HCT116 (cell line): ENCODE measurements at regions not wholly inside any gene's neighbourhood (a gene's known extent, or its start where the extent isn't known, plus 50 kb on each side); places are given as distances from the start of the nearest gene placed in this dataset.

Experiments
- ATAC-seq: fragments of 200-7000 bp; cut with Tn5 transposase; 2 replicates; pipeline ENCODE4 v1.9.1; 2020; ENCODE audit warnings: mild to moderate bottlenecking, moderate library complexity
- BruUV-seq: library from RNA; stranded (reverse); fragments of 400-500 nt; replicated peaks from 2 replicates; lab custom pipeline; 2021; lab: Mats Ljungman, UMichigan
- CTCF ChIA-PET: fragments of 300-600 bp; sonication (Branson Sonifier 250); formaldehyde crosslinking; loops from one replicate; lab custom pipeline; 2021; ENCODE audit warnings: antibody characterized with exemption; lab: Charles Lee
- POLR2A ChIA-PET: fragments of 300-600, 350-600 bp; sonication (Branson Sonifier 250); formaldehyde crosslinking; loops from one replicate; lab custom pipeline; 2021; ENCODE audit warnings: antibody characterized with exemption; lab: Charles Lee
- RAD21 ChIA-PET, 2 experiments: fragments of 300-600 bp; sonication (Branson Sonifier 250); formaldehyde crosslinking; loops; one replicate each; lab custom pipeline; 2023; ENCODE audit warnings: low total read pairs in 2 of 2; ENCODE audit not compliant: uncharacterized antibody in 2 of 2, unreplicated experiment in 2 of 2, low non-redundant PET in 1 of 2; lab: Charles Lee
- DNase-seq: peaks from one replicate; pipeline ENCODE4 v3.0.0-alpha.2; 2010; ENCODE audit warnings: low read depth, low spot score
- H2AFZ ChIP-seq: fragments of 200-600 bp; shearing (Covaris generic), sonication (generic); 2 replicates; pipeline ENCODE4 v1.6.1; 2017; ENCODE audit warnings: low read depth, mixed run types, mixed read lengths, antibody characterized with exemption, low read length; ENCODE audit not compliant: poor library complexity, severe bottlenecking
- H3K27ac ChIP-seq: 2 replicates; pipeline ENCODE4 v1.5.1; 2012; ENCODE audit warnings: low read depth, low read length
- H3K27me3 ChIP-seq: fragments of 200-600 bp; sonication (generic); 2 replicates; pipeline ENCODE4 v1.6.1; 2016; ENCODE audit warnings: mixed run types, low read length, mixed read lengths; ENCODE audit not compliant: insufficient read depth
- H3K36me3 ChIP-seq, 2 experiments: fragments of 200-500 bp in 1 of 2; fragments of 200-600 bp in 1 of 2; sonication (Bioruptor generic) in 1 of 2; sonication (generic) in 1 of 2; 2 replicates each; pipeline versions ENCODE4 v1.5.1 to v1.6.1; 2014 to 2016; ENCODE audit warnings: low read length in 2 of 2, inconsistent platforms in 1 of 2, mixed read lengths in 1 of 2, mixed run types in 1 of 2; ENCODE audit not compliant: insufficient read depth in 2 of 2, control insufficient read depth in 1 of 2
- H3K4me1 ChIP-seq, 2 experiments: fragments of 200-600 bp in 1 of 2; sonication (generic) in 1 of 2; 2 replicates each; pipeline versions ENCODE4 v1.5.1 to v1.6.1; 2012 to 2017; ENCODE audit warnings: low read length in 2 of 2, inconsistent platforms in 1 of 2, mild to moderate bottlenecking in 1 of 2, mixed read lengths in 1 of 2, mixed run types in 1 of 2, moderate library complexity in 1 of 2; ENCODE audit not compliant: insufficient read depth in 2 of 2, control insufficient read depth in 1 of 2
- H3K4me2 ChIP-seq: fragments of 200-600 bp; sonication (generic); 2 replicates; pipeline ENCODE4 v1.6.1; 2017; ENCODE audit warnings: mixed run types, low read length, mixed read lengths
- H3K4me3 ChIP-seq, 2 experiments: fragments of 200-600 bp in 1 of 2; sonication (generic) in 1 of 2; replicated peaks in 1 of 2; 2 replicates each; pipeline ENCODE4 v1.5.1; 2011 to 2016; ENCODE audit warnings: low read length in 2 of 2, control low read depth in 1 of 2, low read depth in 1 of 2, mild to moderate bottlenecking in 1 of 2, mixed read lengths in 1 of 2, mixed run types in 1 of 2
- H3K79me2 ChIP-seq: fragments of 200-600 bp; sonication (generic); 2 replicates; pipeline ENCODE4 v1.6.1; 2017; ENCODE audit warnings: mild to moderate bottlenecking, mixed run types, low read length, moderate library complexity, mixed read lengths; ENCODE audit not compliant: insufficient read depth
- H3K9ac ChIP-seq: fragments of 200-600 bp; sonication (generic); 2 replicates; pipeline ENCODE4 v1.6.1; 2016; ENCODE audit warnings: low read length, mixed read lengths
- H3K9me2 ChIP-seq: fragments of 200-600 bp; sonication (generic), shearing (Covaris generic); 2 replicates; pipeline ENCODE4 v1.6.1; 2017; ENCODE audit warnings: mixed run types, mild to moderate bottlenecking, moderate library complexity; ENCODE audit not compliant: insufficient read depth
- H3K9me3 ChIP-seq, 2 experiments: fragments of 200-500 bp in 1 of 2; fragments of 200-600 bp in 1 of 2; sonication (Bioruptor generic) in 1 of 2; sonication (generic) in 1 of 2; 2 replicates each; pipeline ENCODE4 v1.6.1; 2014 to 2017; ENCODE audit warnings: low read length in 2 of 2, mixed read lengths in 2 of 2, inconsistent platforms in 1 of 2, low read depth in 1 of 2, mild to moderate bottlenecking in 1 of 2, mixed run types in 1 of 2, moderate library complexity in 1 of 2; ENCODE audit not compliant: control insufficient read depth in 1 of 2, insufficient read depth in 1 of 2
- H4K20me1 ChIP-seq: fragments of 200-600 bp; sonication (generic), shearing (Covaris generic); 2 replicates; pipeline ENCODE4 v1.6.1; 2017; ENCODE audit warnings: mixed run types, mild to moderate bottlenecking, moderate library complexity; ENCODE audit not compliant: insufficient read depth
- EGR1 ChIP-seq: IDR thresholded peaks from 2 replicates; pipeline ENCODE4 v1.6.1; 2012; ENCODE audit warnings: low read depth
- ELF1 ChIP-seq: IDR thresholded peaks from 2 replicates; pipeline ENCODE4 v1.6.1; 2012; ENCODE audit warnings: low read depth, borderline replicate concordance
- EZH2phosphoT487 ChIP-seq: fragments of 200-600 bp; IDR thresholded peaks from 2 replicates; pipeline ENCODE4 v1.6.1; 2018; ENCODE audit warnings: antibody characterized with exemption, borderline replicate concordance
- FOSL1 ChIP-seq: IDR thresholded peaks from 2 replicates; pipeline ENCODE4 v1.6.1; 2012; ENCODE audit warnings: low read depth
- RAD21 ChIP-seq: IDR thresholded peaks from 2 replicates; pipeline ENCODE4 v1.6.1; 2012; ENCODE audit warnings: low read depth, mild to moderate bottlenecking
- SIN3A ChIP-seq: IDR thresholded peaks from 2 replicates; pipeline ENCODE4 v1.6.1; 2012; ENCODE audit warnings: low read depth
- ZNF274 ChIP-seq: fragments of 200-500 bp; sonication (Bioruptor generic); IDR thresholded peaks from 2 replicates; pipeline ENCODE4 v1.6.1; 2014; ENCODE audit warnings: mild to moderate bottlenecking, low read depth, low read length, inconsistent platforms
- intact Hi-C: fragments of 100-400 bp; cut with micrococcal nuclease; formaldehyde crosslinking; loops from 2 replicates; pipeline ENCODE4 v1.10.0; 2022
- TF ChIP-seq, protein P1 (sequence below): IDR thresholded peaks from 2 replicates; pipeline ENCODE4 v1.6.1; 2012
- TF ChIP-seq, protein P2 (sequence below), 3 experiments: fragments of 200-600 bp in 1 of 3; sonication (generic) in 1 of 3; IDR thresholded peaks in 2 of 3; conservative IDR thresholded peaks in 1 of 3; 2 replicates each; pipeline ENCODE4 v1.5.1; 2012 to 2017; ENCODE audit warnings: low read depth in 2 of 3, low read length in 2 of 3, antibody characterized with exemption in 1 of 3, borderline replicate concordance in 1 of 3, control low read depth in 1 of 3, mild to moderate bottlenecking in 1 of 3, mixed read lengths in 1 of 3, mixed run types in 1 of 3, moderate library complexity in 1 of 3; ENCODE audit not compliant: insufficient read depth in 1 of 3
- TF ChIP-seq, protein P3 (sequence below): IDR thresholded peaks from 2 replicates; pipeline ENCODE4 v1.6.1; 2012
- TF ChIP-seq, protein P4 (sequence below): IDR thresholded peaks from 2 replicates; pipeline ENCODE4 v1.6.1; 2011; ENCODE audit warnings: mild to moderate bottlenecking, low read length, moderate library complexity; ENCODE audit not compliant: insufficient replicate concordance; ENCODE audit errors: extremely low read depth
- TF ChIP-seq, protein P5 (sequence below): IDR thresholded peaks from 2 replicates; pipeline ENCODE4 v1.6.1; 2012; ENCODE audit warnings: low read depth

DNA sequence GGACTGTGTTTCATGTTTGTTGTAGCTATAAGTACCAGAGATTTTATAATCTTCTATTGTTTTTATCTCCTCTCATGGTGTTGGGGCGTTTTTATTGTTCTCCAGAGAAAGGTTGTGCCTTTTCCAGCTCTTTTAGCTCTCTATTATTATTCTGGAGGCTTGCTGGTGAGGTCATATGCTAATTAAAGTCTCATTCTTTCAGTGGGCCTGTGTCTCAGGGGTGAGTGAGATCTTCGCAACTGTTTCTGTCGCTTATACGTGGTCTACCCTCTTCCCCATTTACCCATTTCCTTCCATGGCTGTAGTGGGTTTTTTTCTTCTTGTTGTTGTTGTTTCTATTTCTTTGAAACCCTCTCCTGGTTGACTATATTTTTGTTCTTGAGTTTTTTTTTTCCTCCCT lies 584.9 kb downstream of the TMEM182 start:
- TF ChIP-seq FOSL1 = no peak
- no peak for TF ChIP-seq EZH2phosphoT487
- no peak for TF ChIP-seq SIN3A
- TF ChIP-seq, protein P1, sequence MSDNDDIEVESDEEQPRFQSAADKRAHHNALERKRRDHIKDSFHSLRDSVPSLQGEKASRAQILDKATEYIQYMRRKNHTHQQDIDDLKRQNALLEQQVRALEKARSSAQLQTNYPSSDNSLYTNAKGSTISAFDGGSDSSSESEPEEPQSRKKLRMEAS = no peak
- Histone ChIP-seq H2AFZ (no peak overlapping the region), H3K4me2 (no peak overlapping the region), H4K20me1 (no peaks in the 10 kb centered on the region), H3K79me2 (no peaks in the 10 kb centered on the region), H3K4me1 (no peaks in the 10 kb centered on the region), H3K4me3 (no peak overlapping the region), H3K9ac (no peak overlapping the region), H3K27ac (no peak overlapping the region), H3K9me2 (no peaks in the 10 kb centered on the region), H3K9me3 (peaks cover 3 to 15% of the 10 kb centered on the region in 2 experiments; a peak in 3 of 4 replicates), H3K27me3 (no peaks in the 10 kb centered on the region), H3K36me3 (no peaks in the 10 kb centered on the region)
- BruUV-seq = no TSS peak
- DNase-seq (no peak), ATAC-seq (no peak)
- RAD21 ChIA-PET = no interaction called here
- CTCF ChIA-PET = no interaction called here
- POLR2A ChIA-PET = no interaction called here
- intact Hi-C loops = no loop called here

DNA sequence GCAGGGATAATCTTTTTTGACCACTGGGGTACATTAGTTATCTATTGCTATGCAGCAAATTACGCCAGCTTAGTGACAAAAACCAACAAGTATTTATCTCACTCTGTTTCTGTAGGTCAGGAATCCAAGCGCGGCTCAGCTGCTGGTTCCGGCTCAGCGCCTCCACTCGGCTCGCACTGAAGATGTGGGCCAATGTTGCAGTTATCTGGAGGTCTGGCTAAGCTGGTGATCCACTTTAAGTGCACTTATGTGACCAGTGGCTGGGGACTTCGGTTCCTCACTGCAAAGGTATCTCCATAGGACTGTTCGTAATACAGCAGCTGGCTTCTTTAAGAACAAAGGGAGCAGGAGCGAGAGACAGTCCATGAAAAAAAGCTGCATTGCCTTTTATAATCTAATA lies 591.9 kb downstream of the TMEM182 start:
- Histone ChIP-seq H3K27ac (no peak overlapping the region), H3K36me3 (no peaks in the 10 kb centered on the region), H3K9me2 (no peaks in the 10 kb centered on the region), H3K9ac (no peak overlapping the region), H3K79me2 (no peaks in the 10 kb centered on the region), H3K4me2 (no peak overlapping the region), H2AFZ (no peak overlapping the region), H3K4me3 (no peak overlapping the region), H4K20me1 (no peaks in the 10 kb centered on the region), H3K9me3 (peaks cover 0 to 12% of the 10 kb centered on the region in 2 experiments), H3K27me3 (no peaks in the 10 kb centered on the region), H3K4me1 (no peaks in the 10 kb centered on the region)
- no TSS peak for BruUV-seq
- ChIA-PET CTCF (no interaction called here), RAD21 (no interaction called here), POLR2A (no interaction called here)
- ATAC-seq (no peak), DNase-seq (no peak)
- intact Hi-C loops = no loop called here
- TF ChIP-seq, protein P2, sequence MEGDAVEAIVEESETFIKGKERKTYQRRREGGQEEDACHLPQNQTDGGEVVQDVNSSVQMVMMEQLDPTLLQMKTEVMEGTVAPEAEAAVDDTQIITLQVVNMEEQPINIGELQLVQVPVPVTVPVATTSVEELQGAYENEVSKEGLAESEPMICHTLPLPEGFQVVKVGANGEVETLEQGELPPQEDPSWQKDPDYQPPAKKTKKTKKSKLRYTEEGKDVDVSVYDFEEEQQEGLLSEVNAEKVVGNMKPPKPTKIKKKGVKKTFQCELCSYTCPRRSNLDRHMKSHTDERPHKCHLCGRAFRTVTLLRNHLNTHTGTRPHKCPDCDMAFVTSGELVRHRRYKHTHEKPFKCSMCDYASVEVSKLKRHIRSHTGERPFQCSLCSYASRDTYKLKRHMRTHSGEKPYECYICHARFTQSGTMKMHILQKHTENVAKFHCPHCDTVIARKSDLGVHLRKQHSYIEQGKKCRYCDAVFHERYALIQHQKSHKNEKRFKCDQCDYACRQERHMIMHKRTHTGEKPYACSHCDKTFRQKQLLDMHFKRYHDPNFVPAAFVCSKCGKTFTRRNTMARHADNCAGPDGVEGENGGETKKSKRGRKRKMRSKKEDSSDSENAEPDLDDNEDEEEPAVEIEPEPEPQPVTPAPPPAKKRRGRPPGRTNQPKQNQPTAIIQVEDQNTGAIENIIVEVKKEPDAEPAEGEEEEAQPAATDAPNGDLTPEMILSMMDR (IDR thresholded peaks at IDR 0.05 in 2 of 3, conservative IDR thresholded peaks at IDR 0.05 in 1 of 3; ENCODE audit: borderline replicate concordance in 1 of 3, insufficient read depth in 1 of 3, low read depth in 2 of 3, low read length in 2 of 3) = no peak
- TF ChIP-seq EGR1 = no peak
- TF ChIP-seq, protein P3, sequence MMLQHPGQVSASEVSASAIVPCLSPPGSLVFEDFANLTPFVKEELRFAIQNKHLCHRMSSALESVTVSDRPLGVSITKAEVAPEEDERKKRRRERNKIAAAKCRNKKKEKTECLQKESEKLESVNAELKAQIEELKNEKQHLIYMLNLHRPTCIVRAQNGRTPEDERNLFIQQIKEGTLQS = no peak
- TF ChIP-seq ZNF274 = no peak
- no peak for TF ChIP-seq ELF1
- no peak for TF ChIP-seq FOSL1
- TF ChIP-seq, protein P1 = no peak
- TF ChIP-seq RAD21 = no peak
- TF ChIP-seq, protein P4, sequence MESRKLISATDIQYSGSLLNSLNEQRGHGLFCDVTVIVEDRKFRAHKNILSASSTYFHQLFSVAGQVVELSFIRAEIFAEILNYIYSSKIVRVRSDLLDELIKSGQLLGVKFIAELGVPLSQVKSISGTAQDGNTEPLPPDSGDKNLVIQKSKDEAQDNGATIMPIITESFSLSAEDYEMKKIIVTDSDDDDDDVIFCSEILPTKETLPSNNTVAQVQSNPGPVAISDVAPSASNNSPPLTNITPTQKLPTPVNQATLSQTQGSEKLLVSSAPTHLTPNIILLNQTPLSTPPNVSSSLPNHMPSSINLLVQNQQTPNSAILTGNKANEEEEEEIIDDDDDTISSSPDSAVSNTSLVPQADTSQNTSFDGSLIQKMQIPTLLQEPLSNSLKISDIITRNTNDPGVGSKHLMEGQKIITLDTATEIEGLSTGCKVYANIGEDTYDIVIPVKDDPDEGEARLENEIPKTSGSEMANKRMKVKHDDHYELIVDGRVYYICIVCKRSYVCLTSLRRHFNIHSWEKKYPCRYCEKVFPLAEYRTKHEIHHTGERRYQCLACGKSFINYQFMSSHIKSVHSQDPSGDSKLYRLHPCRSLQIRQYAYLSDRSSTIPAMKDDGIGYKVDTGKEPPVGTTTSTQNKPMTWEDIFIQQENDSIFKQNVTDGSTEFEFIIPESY = no peak
- TF ChIP-seq, protein P5, sequence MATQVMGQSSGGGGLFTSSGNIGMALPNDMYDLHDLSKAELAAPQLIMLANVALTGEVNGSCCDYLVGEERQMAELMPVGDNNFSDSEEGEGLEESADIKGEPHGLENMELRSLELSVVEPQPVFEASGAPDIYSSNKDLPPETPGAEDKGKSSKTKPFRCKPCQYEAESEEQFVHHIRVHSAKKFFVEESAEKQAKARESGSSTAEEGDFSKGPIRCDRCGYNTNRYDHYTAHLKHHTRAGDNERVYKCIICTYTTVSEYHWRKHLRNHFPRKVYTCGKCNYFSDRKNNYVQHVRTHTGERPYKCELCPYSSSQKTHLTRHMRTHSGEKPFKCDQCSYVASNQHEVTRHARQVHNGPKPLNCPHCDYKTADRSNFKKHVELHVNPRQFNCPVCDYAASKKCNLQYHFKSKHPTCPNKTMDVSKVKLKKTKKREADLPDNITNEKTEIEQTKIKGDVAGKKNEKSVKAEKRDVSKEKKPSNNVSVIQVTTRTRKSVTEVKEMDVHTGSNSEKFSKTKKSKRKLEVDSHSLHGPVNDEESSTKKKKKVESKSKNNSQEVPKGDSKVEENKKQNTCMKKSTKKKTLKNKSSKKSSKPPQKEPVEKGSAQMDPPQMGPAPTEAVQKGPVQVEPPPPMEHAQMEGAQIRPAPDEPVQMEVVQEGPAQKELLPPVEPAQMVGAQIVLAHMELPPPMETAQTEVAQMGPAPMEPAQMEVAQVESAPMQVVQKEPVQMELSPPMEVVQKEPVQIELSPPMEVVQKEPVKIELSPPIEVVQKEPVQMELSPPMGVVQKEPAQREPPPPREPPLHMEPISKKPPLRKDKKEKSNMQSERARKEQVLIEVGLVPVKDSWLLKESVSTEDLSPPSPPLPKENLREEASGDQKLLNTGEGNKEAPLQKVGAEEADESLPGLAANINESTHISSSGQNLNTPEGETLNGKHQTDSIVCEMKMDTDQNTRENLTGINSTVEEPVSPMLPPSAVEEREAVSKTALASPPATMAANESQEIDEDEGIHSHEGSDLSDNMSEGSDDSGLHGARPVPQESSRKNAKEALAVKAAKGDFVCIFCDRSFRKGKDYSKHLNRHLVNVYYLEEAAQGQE = no peak
